ELR (cell line): ENCODE measurements at regions not wholly inside any gene's neighbourhood (a gene's known extent, or its start where the extent isn't known, plus 50 kb on each side); places are given as distances from the start of the nearest gene placed in this dataset.

Experiments
- DNase-seq: peaks from one replicate; pipeline ENCODE4 v3.0.0-alpha.2; 2015; ENCODE audit warnings: low read depth

GRCh38 chr5:2291146-2291840 lies 408.6 kb upstream of the IRX4 start:
- DNase-seq, result no peak

- DNase-seq, result no peak
Measured at GRCh38 chr5:2289380-2289779, 406.7 kb upstream of the IRX4 start.

- no peak for DNase-seq
Measured at GRCh38 chr5:2288968-2289367, 406.2 kb upstream of the IRX4 start.

GRCh38 chr5:2288466-2288865 lies 405.7 kb upstream of the IRX4 start:
- DNase-seq, result no peak

GRCh38 chr5:2286250-2286649 lies 403.5 kb upstream of the IRX4 start:
- no peak for DNase-seq

- no peak for DNase-seq
Measured at GRCh38 chr5:2284678-2285077, 402.0 kb upstream of the IRX4 start.

- DNase-seq, result no peak
Measured at GRCh38 chr5:2283481-2284045, 400.8 kb upstream of the IRX4 start.

GRCh38 chr5:2282893-2283292 lies 400.2 kb upstream of the IRX4 start:
- DNase-seq, result no peak

GRCh38 chr5:2282034-2282690 lies 399.4 kb upstream of the IRX4 start:
- no peak for DNase-seq

- DNase-seq, result no peak
Measured at GRCh38 chr5:2281446-2281845, 398.7 kb upstream of the IRX4 start.

GRCh38 chr5:2280318-2280717 lies 397.6 kb upstream of the IRX4 start:
- DNase-seq, result no peak

GRCh38 chr5:2278825-2279456 lies 396.2 kb upstream of the IRX4 start:
- DNase-seq, result no peak

- no peak for DNase-seq
Measured at GRCh38 chr5:2277886-2278285, 395.2 kb upstream of the IRX4 start.

GRCh38 chr5:2276101-2276500 lies 393.4 kb upstream of the IRX4 start:
- DNase-seq, result no peak

GRCh38 chr5:2272755-2273154 lies 390.0 kb upstream of the IRX4 start:
- no peak for DNase-seq

- DNase-seq, result no peak
Measured at GRCh38 chr5:2272039-2272438, 389.3 kb upstream of the IRX4 start.

GRCh38 chr5:2271316-2271715 lies 388.6 kb upstream of the IRX4 start:
- DNase-seq, result no peak

GRCh38 chr5:2270467-2270866 lies 387.7 kb upstream of the IRX4 start:
- DNase-seq, result no peak

GRCh38 chr5:2269656-2270055 lies 386.9 kb upstream of the IRX4 start:
- DNase-seq, result no peak

GRCh38 chr5:2267991-2268390 lies 385.3 kb upstream of the IRX4 start:
- no peak for DNase-seq

- DNase-seq, result no peak
Measured at GRCh38 chr5:2266641-2267240, 384.0 kb upstream of the IRX4 start.

GRCh38 chr5:2265341-2265740 lies 382.6 kb upstream of the IRX4 start:
- no peak for DNase-seq

GRCh38 chr5:2263763-2264162 lies 381.0 kb upstream of the IRX4 start:
- no peak for DNase-seq
